Chondrocyte (in vitro differentiated cells): ENCODE measurements at regions not wholly inside any gene's neighbourhood (a gene's known extent, or its start where the extent isn't known, plus 50 kb on each side); places are given as distances from the start of the nearest gene placed in this dataset.

Experiments used
- DNase-seq: peaks from one replicate; pipeline ENCODE4 v3.0.0; 2021; ENCODE audit warnings: mixed read lengths, low spot score
- H3K27ac Mint-ChIP-seq: one replicate; pipeline ENCODE4 v1.8.0; 2021; ENCODE audit warnings: mild to moderate bottlenecking, moderate library complexity, mixed read lengths; ENCODE audit not compliant: unreplicated experiment
- H3K27me3 Mint-ChIP-seq: 2 replicates; pipeline ENCODE4 v1.8.0; 2021; ENCODE audit warnings: low read depth, mixed read lengths
- H3K36me3 Mint-ChIP-seq: 2 replicates; pipeline ENCODE4 v1.8.0; 2021; ENCODE audit warnings: low read depth, mixed read lengths
- H3K4me1 Mint-ChIP-seq: 2 replicates; pipeline ENCODE4 v1.8.0; 2021; ENCODE audit warnings: low read depth, mild to moderate bottlenecking, mixed read lengths
- H3K4me3 Mint-ChIP-seq: one replicate; pipeline ENCODE4 v1.8.0; 2021; ENCODE audit warnings: mild to moderate bottlenecking, moderate library complexity, mixed read lengths; ENCODE audit not compliant: unreplicated experiment
- H3K9me3 Mint-ChIP-seq: 2 replicates; pipeline ENCODE4 v1.8.0; 2021; ENCODE audit warnings: low read depth, mixed read lengths
- CTCF ChIP-seq: fragments of 200-600 bp; sonication (generic); IDR thresholded peaks from 2 replicates; pipeline ENCODE4 v1.5.0; 2021; ENCODE audit warnings: antibody characterized with exemption, mild to moderate bottlenecking, moderate library complexity

GRCh38 chr12:109653890-109654289, 59.7 kb upstream of the FAM222A start:
- no peak for DNase-seq
- H3K27ac Mint-ChIP-seq = no peak overlapping the region
- H3K27me3 Mint-ChIP-seq = peaks cover 35% of the 10 kb centered on the region
- H3K9me3 Mint-ChIP-seq = no peaks in the 10 kb centered on the region
- H3K4me1 Mint-ChIP-seq = no peaks in the 10 kb centered on the region
- TF ChIP-seq CTCF = no peak
- no peaks in the 10 kb centered on the region for H3K36me3 Mint-ChIP-seq
- no peak overlapping the region for H3K4me3 Mint-ChIP-seq

- DNase-seq = no peak
- H3K27me3 Mint-ChIP-seq = peaks cover 35% of the 10 kb centered on the region
- no peak for TF ChIP-seq CTCF
- H3K4me3 Mint-ChIP-seq = no peak overlapping the region
- H3K36me3 Mint-ChIP-seq = no peaks in the 10 kb centered on the region
- no peaks in the 10 kb centered on the region for H3K9me3 Mint-ChIP-seq
- H3K4me1 Mint-ChIP-seq = no peaks in the 10 kb centered on the region
- H3K27ac Mint-ChIP-seq = no peak overlapping the region
Observed at GRCh38 chr12:109654357-109654756, 59.3 kb upstream of the FAM222A start.

GRCh38 chr12:109655578-109655977, 58.0 kb upstream of the FAM222A start:
- Mint-ChIP-seq H3K27ac (no peak overlapping the region), H3K36me3 (no peaks in the 10 kb centered on the region), H3K9me3 (no peaks in the 10 kb centered on the region), H3K4me1 (no peaks in the 10 kb centered on the region), H3K4me3 (no peak overlapping the region), H3K27me3 (peaks cover 35% of the 10 kb centered on the region)
- DNase-seq = no peak
- TF ChIP-seq CTCF = no peak

- H3K9me3 Mint-ChIP-seq = no peaks in the 10 kb centered on the region
- H3K27me3 Mint-ChIP-seq = peaks cover 28% of the 10 kb centered on the region
- H3K4me1 Mint-ChIP-seq = no peaks in the 10 kb centered on the region
- no peak overlapping the region for H3K27ac Mint-ChIP-seq
- DNase-seq = no peak
- no peaks in the 10 kb centered on the region for H3K36me3 Mint-ChIP-seq
- no peak for TF ChIP-seq CTCF
- H3K4me3 Mint-ChIP-seq = no peak overlapping the region
Observed at GRCh38 chr12:109656743-109657142, 56.9 kb upstream of the FAM222A start.

GRCh38 chr12:109663795-109664194, 49.8 kb upstream of the FAM222A start:
- H3K9me3 Mint-ChIP-seq = no peaks in the 10 kb centered on the region
- no peaks in the 10 kb centered on the region for H3K36me3 Mint-ChIP-seq
- no peak overlapping the region for H3K27ac Mint-ChIP-seq
- TF ChIP-seq CTCF = no peak
- peaks cover 24% of the 10 kb centered on the region for H3K27me3 Mint-ChIP-seq
- no peak for DNase-seq
- no peaks in the 10 kb centered on the region for H3K4me1 Mint-ChIP-seq
- no peak overlapping the region for H3K4me3 Mint-ChIP-seq
